ENCODE measurements at regions not wholly inside any gene's neighbourhood (a gene's known extent, or its start where the extent isn't known, plus 50 kb on each side); places are given as distances from the start of the nearest gene placed in this dataset.

GRCh38 chrX:22399437-22400192, 126.9 kb downstream of the CBLL2 start:
- Histone ChIP-seq H3K4me1 (no peaks in the 10 kb centered on the region), H3K36me3 (no peaks in the 10 kb centered on the region), H3K9me3 (no peaks in the 10 kb centered on the region), H3K4me3 (no peak overlapping the region), H3K27ac (no peak overlapping the region), H3K27me3 (peaks cover 0 to 7% of the 10 kb centered on the region in 2 donors)
- DNase-seq (ENCODE audit: low spot score in 2 of 2), result no peak
- no peak for TF ChIP-seq POLR2A (IDR thresholded peaks at IDR 0.05)
- no peak for TF ChIP-seq CTCF (IDR thresholded peaks at IDR 0.05)
- no peak for TF ChIP-seq POLR2AphosphoS5 (IDR thresholded peaks at IDR 0.05)
- intact Hi-C loops (cut with DNase I; ENCODE audit: low total_unique reads), result no loop called here

- TF ChIP-seq POLR2A (IDR thresholded peaks at IDR 0.05), result no peak
- TF ChIP-seq CTCF (IDR thresholded peaks at IDR 0.05), result no peak
- TF ChIP-seq POLR2AphosphoS5 (IDR thresholded peaks at IDR 0.05), result no peak
- intact Hi-C loops (cut with DNase I; ENCODE audit: low total_unique reads), result no loop called here
- Histone ChIP-seq H3K4me3 (no peak overlapping the region), H3K4me1 (no peaks in the 10 kb centered on the region), H3K9me3 (no peaks in the 10 kb centered on the region), H3K27me3 (no peaks in the 10 kb centered on the region), H3K27ac (no peak overlapping the region), H3K36me3 (no peaks in the 10 kb centered on the region)
- no peak for DNase-seq (ENCODE audit: low spot score in 2 of 2)
These were observed 131.6 kb downstream of the CBLL2 start for GRCh38 chrX:22404297-22404696.

- H3K27me3 ChIP-seq, result no peaks in the 10 kb centered on the region
- intact Hi-C loops (cut with DNase I; ENCODE audit: low total_unique reads), result no loop called here
- no peak for DNase-seq (ENCODE audit: low spot score in 2 of 2)
- H3K4me3 ChIP-seq, result no peak overlapping the region
- no peaks in the 10 kb centered on the region for H3K4me1 ChIP-seq
- TF ChIP-seq POLR2A (IDR thresholded peaks at IDR 0.05) (no peak), POLR2AphosphoS5 (IDR thresholded peaks at IDR 0.05) (no peak), CTCF (IDR thresholded peaks at IDR 0.05) (no peak)
- H3K9me3 ChIP-seq, result no peaks in the 10 kb centered on the region
- no peak overlapping the region for H3K27ac ChIP-seq
- no peaks in the 10 kb centered on the region for H3K36me3 ChIP-seq
These were observed 133.6 kb downstream of the CBLL2 start for GRCh38 chrX:22406201-22406737.

- no peak overlapping the region for H3K4me3 ChIP-seq
- H3K9me3 ChIP-seq, result no peaks in the 10 kb centered on the region
- intact Hi-C loops (cut with DNase I; ENCODE audit: low total_unique reads), result no loop called here
- no peak overlapping the region for H3K27ac ChIP-seq
- no peaks in the 10 kb centered on the region for H3K27me3 ChIP-seq
- H3K36me3 ChIP-seq, result no peaks in the 10 kb centered on the region
- no peak for DNase-seq (ENCODE audit: low spot score in 2 of 2)
- H3K4me1 ChIP-seq, result no peaks in the 10 kb centered on the region
- TF ChIP-seq CTCF (IDR thresholded peaks at IDR 0.05), result no peak
- no peak for TF ChIP-seq POLR2AphosphoS5 (IDR thresholded peaks at IDR 0.05)
- no peak for TF ChIP-seq POLR2A (IDR thresholded peaks at IDR 0.05)
These were observed 136.7 kb downstream of the CBLL2 start for GRCh38 chrX:22409418-22409817.

- TF ChIP-seq CTCF (IDR thresholded peaks at IDR 0.05), result no peak
- TF ChIP-seq POLR2AphosphoS5 (IDR thresholded peaks at IDR 0.05), result no peak
- no peak for TF ChIP-seq POLR2A (IDR thresholded peaks at IDR 0.05)
- intact Hi-C loops (cut with DNase I; ENCODE audit: low total_unique reads), result no loop called here
- Histone ChIP-seq H3K9me3 (no peaks in the 10 kb centered on the region), H3K4me1 (no peaks in the 10 kb centered on the region), H3K4me3 (no peak overlapping the region), H3K36me3 (no peaks in the 10 kb centered on the region), H3K27ac (no peak overlapping the region), H3K27me3 (peaks cover 0 to 6% of the 10 kb centered on the region in 2 donors)
- no peak for DNase-seq (ENCODE audit: low spot score in 2 of 2)
These were observed 151.6 kb downstream of the CBLL2 start for GRCh38 chrX:22424122-22424915.
